NCI-H446 treated with DMSO at 0.1 percent for 48 hours (cell line): ENCODE measurements at regions not wholly inside any gene's neighbourhood (a gene's known extent, or its start where the extent isn't known, plus 50 kb on each side); places are given as distances from the start of the nearest gene placed in this dataset.
"Not testable (repeated sequence)": the region's sequence is repeated elsewhere in the genome, so short reads cannot be mapped to it uniquely, and the experiment has no call there.

Experiments
- DNase-seq: peaks from one replicate; lab custom pipeline; 2025; lab: John Stamatoyannopoulos, UW

GRCh38 chr1:242912855-242913254 is 342.2 kb downstream of the CEP170 start:
- DNase-seq = not testable (repeated sequence)

GRCh38 chr1:242900558-242900957 is 354.5 kb downstream of the CEP170 start:
- DNase-seq = not testable (repeated sequence)

GRCh38 chr1:242890192-242890741 is 364.8 kb downstream of the CEP170 start:
- no peak for DNase-seq

- no peak for DNase-seq
Measured at GRCh38 chr1:242886137-242886536, 361.6 kb upstream of the PLD5 start.

- DNase-seq = not testable (repeated sequence)
Measured at GRCh38 chr1:242880022-242880421, 355.5 kb upstream of the PLD5 start.

DNA sequence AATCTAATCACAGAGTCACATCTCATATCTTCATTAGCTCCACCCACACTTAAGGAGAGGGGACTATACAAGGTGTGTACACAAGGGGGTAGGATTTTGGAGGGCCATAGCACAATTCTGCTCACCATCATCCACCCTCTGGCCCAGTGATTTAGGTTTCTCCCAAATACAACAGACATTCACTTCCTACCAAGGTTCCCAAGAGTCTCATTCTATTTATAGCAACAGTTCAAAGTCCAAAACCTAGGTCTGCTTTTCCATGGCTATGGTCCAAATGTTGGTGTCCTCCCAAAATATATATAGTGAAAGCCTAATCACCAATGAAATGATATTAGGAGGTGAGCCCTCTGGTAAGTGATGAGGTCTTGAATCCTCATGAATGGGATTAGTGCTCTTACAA is 353.2 kb upstream of the PLD5 start:
- DNase-seq = no peak

GRCh38 chr1:242877229-242877628 is 352.7 kb upstream of the PLD5 start:
- DNase-seq = no peak

DNA sequence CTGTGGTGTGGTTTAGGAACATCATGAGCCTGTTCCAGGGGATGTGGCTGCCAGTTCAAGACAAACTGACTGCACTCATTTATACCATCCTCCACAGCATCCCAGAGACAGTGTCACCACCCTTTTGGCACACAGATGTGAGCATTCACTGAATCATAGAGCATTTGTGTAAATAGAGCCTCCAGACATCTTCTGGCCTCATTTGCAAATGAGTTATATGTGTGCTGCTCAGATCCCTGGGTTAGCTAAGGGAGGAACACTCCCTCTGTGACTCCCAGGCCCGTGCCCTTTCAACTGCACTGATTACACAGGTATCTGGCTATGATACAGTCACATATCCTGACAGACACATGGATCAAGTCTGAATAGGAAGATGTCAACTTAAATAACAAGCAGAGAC is 351.5 kb upstream of the PLD5 start:
- no peak for DNase-seq

- DNase-seq = no peak
Measured at GRCh38 chr1:242873661-242874060, 349.2 kb upstream of the PLD5 start.

- no peak for DNase-seq
Measured at GRCh38 chr1:242872521-242872920, 348.0 kb upstream of the PLD5 start.

GRCh38 chr1:242871471-242872030 is 347.1 kb upstream of the PLD5 start:
- no peak for DNase-seq

- no peak for DNase-seq
Measured at GRCh38 chr1:242870966-242871365, 346.5 kb upstream of the PLD5 start.

GRCh38 chr1:242856289-242856688 is 331.8 kb upstream of the PLD5 start:
- no peak for DNase-seq

- no peak for DNase-seq
Measured at GRCh38 chr1:242854466-242854865, 330.0 kb upstream of the PLD5 start.

GRCh38 chr1:242847390-242847993 is 323.0 kb upstream of the PLD5 start:
- no peak for DNase-seq

DNA sequence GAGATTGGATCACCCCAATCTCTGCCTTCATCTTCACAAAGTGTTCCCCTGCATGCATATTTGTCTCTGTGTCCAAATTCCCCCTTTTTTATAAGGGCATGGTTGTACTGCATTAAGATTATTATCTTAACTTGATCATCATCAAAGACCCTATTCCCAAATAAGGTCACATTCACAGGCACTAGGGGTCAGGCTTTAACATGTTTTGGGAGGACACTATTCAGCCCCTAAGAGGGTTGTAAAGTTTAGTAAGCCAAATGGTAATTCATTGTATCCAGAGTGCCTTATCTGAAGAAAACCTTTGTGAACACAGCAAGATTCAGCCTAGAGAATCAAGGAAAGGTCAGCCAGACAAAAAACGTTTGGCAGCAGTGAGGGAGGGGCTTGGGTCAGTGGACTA is 317.6 kb upstream of the PLD5 start:
- no peak for DNase-seq

DNA sequence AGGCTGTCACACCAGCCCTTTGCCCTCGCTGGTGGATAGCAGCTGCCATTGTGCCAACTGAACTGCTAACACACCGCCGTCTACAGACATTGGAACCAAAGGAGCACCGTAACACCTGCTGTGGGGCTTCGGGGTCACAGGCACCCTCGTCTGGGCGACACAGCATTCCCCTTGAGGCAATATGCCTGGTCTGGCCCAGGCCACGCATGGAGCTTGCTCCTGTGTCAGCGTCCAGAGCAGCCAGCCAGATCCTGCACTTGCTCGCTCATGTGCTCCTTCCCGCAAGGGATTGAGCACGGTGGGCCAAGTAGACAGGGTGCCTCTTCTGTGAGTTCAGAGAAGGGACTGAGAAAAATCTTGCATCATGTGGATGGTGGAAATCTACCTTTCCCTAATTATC is 314.6 kb upstream of the PLD5 start:
- DNase-seq = no peak

DNA sequence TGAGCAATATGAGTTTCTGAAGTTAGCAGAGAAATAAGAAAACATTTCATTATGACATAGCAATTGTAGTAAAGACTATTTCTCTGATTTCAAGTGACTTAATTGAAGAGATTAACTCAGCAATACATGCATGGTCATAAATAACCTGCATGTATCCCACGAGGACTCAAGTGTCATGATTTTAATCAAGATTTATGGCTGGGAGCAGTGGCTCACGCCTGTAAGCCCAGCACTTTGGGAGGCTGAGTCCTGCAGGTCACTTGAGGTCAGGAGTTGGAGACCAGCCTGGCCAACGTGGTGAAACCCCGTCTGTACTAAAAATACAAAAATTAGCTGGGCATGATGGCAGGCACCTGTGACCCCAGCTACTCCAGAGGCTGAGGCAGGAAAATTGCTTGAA is 311.9 kb upstream of the PLD5 start:
- DNase-seq = no peak

- no peak for DNase-seq
Measured at GRCh38 chr1:242828828-242829227, 304.3 kb upstream of the PLD5 start.

- DNase-seq = no peak
Measured at GRCh38 chr1:242828199-242828598, 303.7 kb upstream of the PLD5 start.

DNA sequence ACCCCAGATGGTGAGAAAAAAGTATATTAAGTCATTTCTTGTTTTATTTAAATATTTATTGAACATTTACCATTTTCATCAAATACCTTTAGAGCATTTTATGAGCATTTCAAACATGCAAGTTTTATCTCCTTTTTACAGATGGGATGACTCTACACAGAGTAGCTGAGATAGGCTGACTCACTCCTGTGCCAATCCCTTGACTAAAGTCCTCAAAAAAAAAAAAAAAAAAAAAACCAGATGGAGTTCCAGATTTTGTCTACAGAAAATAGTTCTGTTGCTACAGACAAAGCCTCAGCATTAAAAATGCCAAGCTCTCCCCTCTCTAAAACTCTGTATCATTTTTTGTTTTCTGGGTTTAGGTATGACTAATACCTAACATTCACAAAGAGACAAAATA is 303.0 kb upstream of the PLD5 start:
- DNase-seq = peak; percentile 29

DNA sequence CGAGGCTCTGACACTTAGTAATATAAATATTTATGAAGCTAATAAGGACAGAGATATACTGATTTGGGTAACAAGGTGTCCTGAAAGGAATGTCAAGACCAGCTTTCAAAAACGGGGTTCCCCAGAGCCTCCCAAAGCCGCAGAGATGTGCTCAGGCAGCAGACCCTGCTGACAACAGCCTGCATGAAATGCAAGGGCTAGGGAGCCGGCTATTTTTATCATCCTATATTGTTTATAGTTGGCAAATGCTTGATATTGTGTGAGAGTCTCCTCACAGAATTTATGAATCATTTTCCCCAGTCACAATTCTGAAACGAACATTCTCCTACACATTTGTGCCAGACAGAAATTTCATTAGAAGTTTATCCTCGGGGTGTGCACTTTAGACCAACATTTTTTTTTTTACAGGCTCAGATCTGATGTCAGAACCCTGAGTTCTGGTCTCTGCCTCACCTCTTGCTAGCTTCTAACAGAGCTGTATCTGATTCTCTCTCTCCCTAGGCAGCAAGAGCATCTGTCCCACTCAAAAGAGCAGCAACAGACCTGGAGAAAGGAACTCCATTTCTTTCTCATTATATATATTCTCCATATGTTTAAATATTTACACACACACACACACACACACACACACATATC is 302.3 kb upstream of the PLD5 start:
- no peak for DNase-seq

DNA sequence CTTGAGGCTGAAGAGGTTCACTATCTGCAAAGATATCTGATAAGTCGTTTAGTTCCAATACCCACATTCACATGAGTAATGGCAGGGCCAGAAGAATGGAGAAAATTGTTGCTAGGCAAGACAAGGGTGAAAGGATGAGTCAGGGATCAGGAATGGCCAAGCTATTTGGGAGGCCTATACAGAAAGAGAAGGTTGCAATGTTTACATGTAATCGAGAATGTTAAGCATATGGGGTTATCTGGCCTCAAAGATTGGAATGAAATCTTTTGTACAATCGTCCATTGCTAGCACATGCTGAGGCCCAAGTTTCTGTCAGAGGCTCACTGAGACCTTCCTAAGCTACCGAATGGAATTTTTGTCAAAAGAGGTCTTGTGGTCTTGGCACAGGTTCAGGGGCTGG is 299.9 kb upstream of the PLD5 start:
- no peak for DNase-seq
